IPS DF 4.7 (cell line): ENCODE measurements at regions not wholly inside any gene's neighbourhood (a gene's known extent, or its start where the extent isn't known, plus 50 kb on each side); places are given as distances from the start of the nearest gene placed in this dataset.

ENCODE experiments used
- DNase-seq: peaks from one replicate; pipeline ENCODE4 v3.0.0-alpha.2; 2013; ENCODE audit warnings: low spot score; ENCODE audit errors: extremely low read depth

GRCh38 chr21:17432732-17433057, 80.1 kb upstream of the CXADR start:
- no peak for DNase-seq

GRCh38 chr21:17433730-17434129, 79.1 kb upstream of the CXADR start:
- no peak for DNase-seq

- DNase-seq = no peak
Measured at GRCh38 chr21:17435565-17436543, 77.0 kb upstream of the CXADR start.

- DNase-seq = no peak
Measured at GRCh38 chr21:17436626-17437111, 76.2 kb upstream of the CXADR start.

GRCh38 chr21:17438635-17439034, 74.2 kb upstream of the CXADR start:
- no peak for DNase-seq

- no peak for DNase-seq
Measured at GRCh38 chr21:17440969-17441368, 71.9 kb upstream of the CXADR start.

GRCh38 chr21:17441370-17441769, 71.5 kb upstream of the CXADR start:
- no peak for DNase-seq

- DNase-seq = no peak
Measured at GRCh38 chr21:17442165-17442564, 70.7 kb upstream of the CXADR start.

GRCh38 chr21:17444828-17445227, 68.0 kb upstream of the CXADR start:
- no peak for DNase-seq

- no peak for DNase-seq
Measured at GRCh38 chr21:17446737-17447136, 66.1 kb upstream of the CXADR start.

GRCh38 chr21:17449701-17450100, 63.1 kb upstream of the CXADR start:
- no peak for DNase-seq

GRCh38 chr21:17451364-17451891, 61.4 kb upstream of the CXADR start:
- no peak for DNase-seq

GRCh38 chr21:17454315-17455027, 58.4 kb upstream of the CXADR start:
- DNase-seq = peak; percentile 69

- no peak for DNase-seq
Measured at GRCh38 chr21:17455028-17455353, 57.9 kb upstream of the CXADR start.

GRCh38 chr21:17455451-17455850, 57.4 kb upstream of the CXADR start:
- DNase-seq = no peak

GRCh38 chr21:17458279-17458678, 54.6 kb upstream of the CXADR start:
- no peak for DNase-seq

- no peak for DNase-seq
Measured at GRCh38 chr21:17460094-17460493, 52.7 kb upstream of the CXADR start.

GRCh38 chr21:17461014-17461413, 51.8 kb upstream of the CXADR start:
- no peak for DNase-seq

- DNase-seq = no peak
Measured at GRCh38 chr21:17461582-17461981, 51.3 kb upstream of the CXADR start.

- DNase-seq = no peak
Measured at GRCh38 chr21:17462276-17462981, 50.4 kb upstream of the CXADR start.
